Body of pancreas (tissue), 4 donors: ENCODE measurements at regions not wholly inside any gene's neighbourhood (a gene's known extent, or its start where the extent isn't known, plus 50 kb on each side); places are given as distances from the start of the nearest gene placed in this dataset.

Source experiments
- POLR2A ChIP-seq, 3 donors: fragments of 450-650 bp; IDR thresholded peaks; one replicate each; pipeline ENCODE4 v1.6.1; 2016; ENCODE audit warnings: antibody characterized with exemption in 3 of 3, mild to moderate bottlenecking in 2 of 3
- TF ChIP-seq, protein P1 (sequence below), 7 experiments: fragments of 450-650 bp in 4 of 7; fragments of 200-600 bp in 3 of 7; sonication (generic) in 3 of 7; IDR thresholded peaks; one replicate each; pipeline ENCODE4 v1.5.1; 2016 to 2019; ENCODE audit warnings: antibody characterized with exemption in 7 of 7

- TF ChIP-seq, protein P1, sequence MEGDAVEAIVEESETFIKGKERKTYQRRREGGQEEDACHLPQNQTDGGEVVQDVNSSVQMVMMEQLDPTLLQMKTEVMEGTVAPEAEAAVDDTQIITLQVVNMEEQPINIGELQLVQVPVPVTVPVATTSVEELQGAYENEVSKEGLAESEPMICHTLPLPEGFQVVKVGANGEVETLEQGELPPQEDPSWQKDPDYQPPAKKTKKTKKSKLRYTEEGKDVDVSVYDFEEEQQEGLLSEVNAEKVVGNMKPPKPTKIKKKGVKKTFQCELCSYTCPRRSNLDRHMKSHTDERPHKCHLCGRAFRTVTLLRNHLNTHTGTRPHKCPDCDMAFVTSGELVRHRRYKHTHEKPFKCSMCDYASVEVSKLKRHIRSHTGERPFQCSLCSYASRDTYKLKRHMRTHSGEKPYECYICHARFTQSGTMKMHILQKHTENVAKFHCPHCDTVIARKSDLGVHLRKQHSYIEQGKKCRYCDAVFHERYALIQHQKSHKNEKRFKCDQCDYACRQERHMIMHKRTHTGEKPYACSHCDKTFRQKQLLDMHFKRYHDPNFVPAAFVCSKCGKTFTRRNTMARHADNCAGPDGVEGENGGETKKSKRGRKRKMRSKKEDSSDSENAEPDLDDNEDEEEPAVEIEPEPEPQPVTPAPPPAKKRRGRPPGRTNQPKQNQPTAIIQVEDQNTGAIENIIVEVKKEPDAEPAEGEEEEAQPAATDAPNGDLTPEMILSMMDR (IDR thresholded peaks at IDR 0.05), result no peak
- TF ChIP-seq POLR2A (IDR thresholded peaks at IDR 0.05), result no peak
Measured at GRCh38 chr3:78143000-78143399, 1103.1 kb downstream of the ROBO2 start.
